Lower lobe of right lung (tissue), 2 donors: ENCODE measurements at regions not wholly inside any gene's neighbourhood (a gene's known extent, or its start where the extent isn't known, plus 50 kb on each side); places are given as distances from the start of the nearest gene placed in this dataset.
A peak's percentile ranks its signal among the peaks of the same experiment; 100 is the strongest.
"Not testable (repeated sequence)": the region's sequence is repeated elsewhere in the genome, so short reads cannot be mapped to it uniquely, and the experiment has no call there.

Experiments used
- ATAC-seq, 2 donors: fragments of 200-7000 bp; cut with Tn5 transposase; one replicate each; pipeline ENCODE4 v1.9.1; 2020 to 2022; ENCODE audit warnings: mild to moderate bottlenecking in 2 of 2, moderate library complexity in 2 of 2
- DNase-seq: peaks from one replicate; pipeline ENCODE4 v3.0.0-alpha.2; 2020
- H3K27ac ChIP-seq: fragments of 200-600 bp; one replicate; pipeline ENCODE4 v1.8.0; 2022
- H3K27me3 ChIP-seq: fragments of 200-600 bp; one replicate; pipeline ENCODE4 v1.8.0; 2022; ENCODE audit warnings: low read depth
- H3K36me3 ChIP-seq: fragments of 200-600 bp; one replicate; pipeline ENCODE4 v1.8.0; 2022; ENCODE audit warnings: mild to moderate bottlenecking
- H3K4me1 ChIP-seq: fragments of 200-600 bp; one replicate; pipeline ENCODE4 v1.8.0; 2022
- H3K4me3 ChIP-seq: fragments of 200-600 bp; one replicate; pipeline ENCODE4 v1.8.0; 2022; ENCODE audit warnings: mild to moderate bottlenecking
- H3K9me3 ChIP-seq: fragments of 200-600 bp; one replicate; pipeline ENCODE4 v1.8.0; 2022
- CTCF ChIP-seq: fragments of 200-600 bp; IDR thresholded peaks from one replicate; pipeline ENCODE4 v1.8.0; 2022; ENCODE audit warnings: antibody characterized with exemption, mild to moderate bottlenecking
- intact Hi-C: fragments of 100-400 bp; cut with DNase I; formaldehyde crosslinking; loops from one replicate; pipeline ENCODE4 v1.11.0; 2022
- donor health status: DM: no; HTN: yes; CAD: no; lungs with severe emphysema.

GRCh38 chr7:46282155-46282554 lies 361.1 kb upstream of the IGFBP3 start:
- H3K9me3 ChIP-seq, result no peaks in the 10 kb centered on the region
- no peaks in the 10 kb centered on the region for H3K4me1 ChIP-seq
- no peak for ATAC-seq
- H3K36me3 ChIP-seq, result no peaks in the 10 kb centered on the region
- TF ChIP-seq CTCF, result no peak
- intact Hi-C loops, result no loop called here
- no peak overlapping the region for H3K27ac ChIP-seq
- no peak for DNase-seq
- H3K4me3 ChIP-seq, result no peak overlapping the region
- H3K27me3 ChIP-seq, result no peaks in the 10 kb centered on the region

- TF ChIP-seq CTCF, result no peak
- ATAC-seq (no peak), DNase-seq (no peak)
- no peak overlapping the region for H3K27ac ChIP-seq
- no peaks in the 10 kb centered on the region for H3K4me1 ChIP-seq
- H3K4me3 ChIP-seq, result no peak overlapping the region
- no peaks in the 10 kb centered on the region for H3K36me3 ChIP-seq
- H3K27me3 ChIP-seq, result no peaks in the 10 kb centered on the region
- no peaks in the 10 kb centered on the region for H3K9me3 ChIP-seq
- intact Hi-C loops, result no loop called here
Measured at GRCh38 chr7:46281071-46281470, 360.0 kb upstream of the IGFBP3 start.

GRCh38 chr7:46279290-46279689 lies 358.2 kb upstream of the IGFBP3 start:
- no peak for TF ChIP-seq CTCF
- intact Hi-C loops, result no loop called here
- no peaks in the 10 kb centered on the region for H3K9me3 ChIP-seq
- no peaks in the 10 kb centered on the region for H3K4me1 ChIP-seq
- H3K4me3 ChIP-seq, result no peak overlapping the region
- no peaks in the 10 kb centered on the region for H3K36me3 ChIP-seq
- DNase-seq, result no peak
- no peaks in the 10 kb centered on the region for H3K27me3 ChIP-seq
- no peak for ATAC-seq
- H3K27ac ChIP-seq, result no peak overlapping the region

GRCh38 chr7:46264646-46265045 lies 343.6 kb upstream of the IGFBP3 start:
- Histone ChIP-seq H3K27me3 (no peaks in the 10 kb centered on the region), H3K4me3 (no peak overlapping the region), H3K4me1 (no peaks in the 10 kb centered on the region), H3K9me3 (peaks cover 22% of the 10 kb centered on the region), H3K36me3 (no peaks in the 10 kb centered on the region), H3K27ac (no peak overlapping the region)
- intact Hi-C loops, result no loop called here
- DNase-seq (no peak), ATAC-seq (no peak)
- TF ChIP-seq CTCF, result no peak

- ATAC-seq, intact Hi-C loops: not testable (repeated sequence)
Measured at GRCh38 chr7:46261638-46262037, 340.6 kb upstream of the IGFBP3 start.

GRCh38 chr7:46259947-46260346 lies 338.9 kb upstream of the IGFBP3 start:
- no peak for TF ChIP-seq CTCF
- Histone ChIP-seq H3K27ac (no peak overlapping the region), H3K27me3 (no peaks in the 10 kb centered on the region), H3K4me1 (no peaks in the 10 kb centered on the region), H3K36me3 (no peaks in the 10 kb centered on the region), H3K9me3 (peaks cover 22% of the 10 kb centered on the region), H3K4me3 (no peak overlapping the region)
- ATAC-seq, result peak; percentile 78 to 86
- intact Hi-C loops, result no loop called here
- no peak for DNase-seq

More at GRCh38 chr7:46261638-46262037, 340.6 kb upstream of the IGFBP3 start:
- DNase-seq, H3K4me1 ChIP-seq, H3K27me3 ChIP-seq, H3K27ac ChIP-seq, H3K4me3 ChIP-seq, H3K36me3 ChIP-seq: not testable (repeated sequence)
- peaks cover 22% of the 10 kb centered on the region for H3K9me3 ChIP-seq
